K562 (cell line): ENCODE measurements at regions not wholly inside any gene's neighbourhood (a gene's known extent, or its start where the extent isn't known, plus 50 kb on each side); places are given as distances from the start of the nearest gene placed in this dataset.

Source experiments
- ATAC-seq: fragments of 200-7000 bp; cut with Tn5 transposase; 3 replicates; pipeline ENCODE4 v1.9.1; 2020; ENCODE audit warnings: moderate library complexity
- BruUV-seq: library from RNA; stranded (reverse); fragments of 400-500 nt; replicated peaks from 2 replicates; lab custom pipeline; 2021; lab: Mats Ljungman, UMichigan
- CTCF ChIA-PET: fragments of 300-600 bp; formaldehyde crosslinking; extraction: SDS; loops from one replicate; lab custom pipeline; 2021; ENCODE audit warnings: low intra/inter-chr PET ratio; lab: Yijun Ruan, JAX
- POLR2A ChIA-PET: fragments of 300-600, 350-650 bp; sonication (Branson Sonifier 250); formaldehyde crosslinking; extraction: SDS; loops from one replicate; lab custom pipeline; 2021; ENCODE audit warnings: antibody characterized with exemption, inconsistent platforms; lab: Yijun Ruan, JAX
- DNase-seq, 4 experiments: peaks; one replicate each; pipeline versions ENCODE4 v3.0.0 to v3.0.0-alpha.2; 2011 to 2018; ENCODE audit warnings: low spot score in 3 of 4, mixed read lengths in 3 of 4; ENCODE audit errors: extremely low read depth in 1 of 4
- FAIRE-seq: peaks from 2 replicates; lab custom pipeline; 2011; peaks lifted over from hg19 to GRCh38; lab: Jason Lieb, UNC
- H2AFZ ChIP-seq: 2 replicates; pipeline ENCODE4 v1.6.0; 2011; ENCODE audit warnings: low read depth, low read length, control low read depth, inconsistent platforms
- H3K27ac ChIP-seq: fragments of 200-600 bp; 3 replicates; pipeline ENCODE4 v1.8.0; 2011; ENCODE audit warnings: low read depth, mild to moderate bottlenecking, control low read depth, inconsistent platforms, low read length, moderate library complexity, mixed read lengths; ENCODE audit errors: extremely low read depth
- H3K27me3 ChIP-seq, 2 experiments: fragments of 300-600 bp in 1 of 2; 2 replicates in 1 of 2; 3 replicates in 1 of 2; pipeline versions ENCODE4 v1.6.0 to v1.8.0; 2011; ENCODE audit warnings: inconsistent platforms in 2 of 2, low read length in 2 of 2, mild to moderate bottlenecking in 1 of 2, mixed read lengths in 1 of 2, moderate library complexity in 1 of 2; ENCODE audit not compliant: control insufficient read depth in 2 of 2, insufficient read depth in 2 of 2
- H3K36me3 ChIP-seq: fragments of 300-600 bp; 3 replicates; pipeline ENCODE4 v1.8.0; 2011; ENCODE audit warnings: mild to moderate bottlenecking, low read length, inconsistent platforms; ENCODE audit not compliant: control insufficient read depth, insufficient read depth
- H3K4me1 ChIP-seq, 2 experiments: fragments of 200-600 bp in 1 of 2; replicated peaks in 1 of 2; 2 replicates in 1 of 2; 3 replicates in 1 of 2; pipeline versions ENCODE4 v1.5.1 to v1.8.0; 2011; ENCODE audit warnings: inconsistent platforms in 2 of 2, low read length in 2 of 2, mild to moderate bottlenecking in 1 of 2, mixed read lengths in 1 of 2, moderate library complexity in 1 of 2; ENCODE audit not compliant: control insufficient read depth in 2 of 2, insufficient read depth in 2 of 2
- H3K4me2 ChIP-seq: 2 replicates; pipeline ENCODE4 v1.6.1; 2011; ENCODE audit warnings: low read length, control low read depth, inconsistent platforms, mixed read lengths; ENCODE audit not compliant: insufficient read depth
- H3K4me3 ChIP-seq: fragments of 200-600 bp; sonication (generic), shearing (Covaris generic); 2 replicates; pipeline ENCODE4 v1.5.1; 2016; ENCODE audit warnings: control low read depth, inconsistent platforms
- H3K79me2 ChIP-seq: fragments of 200-600 bp; 3 replicates; pipeline ENCODE4 v1.8.0; 2011; ENCODE audit warnings: low read length, inconsistent platforms; ENCODE audit not compliant: control insufficient read depth, insufficient read depth
- H3K9ac ChIP-seq, 2 experiments: 2 replicates each; pipeline versions ENCODE4 v1.6.0 to v1.6.1; 2011; ENCODE audit warnings: low read depth in 2 of 2, low read length in 2 of 2, control low read depth in 1 of 2, inconsistent platforms in 1 of 2, mild to moderate bottlenecking in 1 of 2, mixed read lengths in 1 of 2; ENCODE audit not compliant: insufficient read depth in 1 of 2
- H3K9me1 ChIP-seq: one replicate; pipeline ENCODE4 v1.6.0; 2011; ENCODE audit warnings: inconsistent platforms, mild to moderate bottlenecking, low read length, moderate library complexity; ENCODE audit not compliant: control insufficient read depth, insufficient read depth
- H3K9me3 ChIP-seq: replicated peaks from 2 replicates; pipeline ENCODE4 v1.5.1; 2011; ENCODE audit warnings: low read depth, low read length, inconsistent platforms; ENCODE audit not compliant: control insufficient read depth, insufficient read depth
- H4K20me1 ChIP-seq: replicated peaks from 2 replicates; pipeline ENCODE4 v1.6.1; 2011; ENCODE audit warnings: low read length, inconsistent platforms, mixed read lengths; ENCODE audit not compliant: control insufficient read depth, insufficient read depth
- E2F3 ChIP-seq: fragments of 250-450 bp; sonication (Bioruptor Pico); IDR thresholded peaks from 2 replicates; pipeline ENCODE4 v1.4.0; 2020; ENCODE audit warnings: mild to moderate bottlenecking
- EZH2 ChIP-seq: IDR thresholded peaks from 2 replicates; pipeline ENCODE4 v1.6.1; 2012; ENCODE audit warnings: low read depth, mild to moderate bottlenecking, inconsistent platforms, low read length, borderline replicate concordance
- HNRNPL ChIP-seq: fragments of 200-400 bp; formaldehyde crosslinking; IDR thresholded peaks from 2 replicates; pipeline ENCODE4 v1.6.1; 2017; ENCODE audit warnings: low read depth, mild to moderate bottlenecking, low read length
- MAZ ChIP-seq, 2 experiments: fragments of 450-650 bp in 1 of 2; sonication (generic) in 1 of 2; formaldehyde crosslinking; IDR thresholded peaks in 1 of 2; conservative IDR thresholded peaks in 1 of 2; 2 replicates each; pipeline versions ENCODE4 v1.4.0 to v1.5.0; 2020; ENCODE audit warnings: mild to moderate bottlenecking in 1 of 2, missing genetic modification reagents in 1 of 2
- NR4A1 ChIP-seq, 2 experiments: fragments of 250-450 bp in 1 of 2; fragments of 450-650 bp in 1 of 2; sonication (Bioruptor Pico) in 1 of 2; IDR thresholded peaks; 2 replicates each; pipeline versions ENCODE4 v1.4.0 to v1.6.1; 2016 to 2020; ENCODE audit warnings: mild to moderate bottlenecking in 2 of 2, missing compliant biosample characterization in 1 of 2, missing genetic modification characterization in 1 of 2, moderate library complexity in 1 of 2
- RAD21 ChIP-seq, 2 experiments: fragments of 250-450 bp in 1 of 2; fragments of 450-650 bp in 1 of 2; sonication (Bioruptor Pico) in 1 of 2; formaldehyde crosslinking in 1 of 2; IDR thresholded peaks in 1 of 2; conservative IDR thresholded peaks in 1 of 2; 2 replicates each; pipeline versions ENCODE4 v1.4.0 to v1.8.0; 2020 to 2022; ENCODE audit warnings: mild to moderate bottlenecking in 2 of 2, moderate library complexity in 1 of 2
- SMARCB1 ChIP-seq: IDR thresholded peaks from 2 replicates; pipeline ENCODE4 v1.6.1; 2011; ENCODE audit warnings: improper control_type of control experiment, low read depth; ENCODE audit not compliant: insufficient read length
- TRIM24 ChIP-seq, 2 experiments: fragments of 450-650 bp; IDR thresholded peaks; 2 replicates each; pipeline ENCODE4 v1.6.1; 2016
- ZNF512 ChIP-seq: IDR thresholded peaks from 2 replicates; pipeline ENCODE4 v1.6.1; 2016; ENCODE audit warnings: missing genetic modification characterization, missing compliant biosample characterization
- WGBS: fragments of 100-300 bp; shearing (Covaris generic); methylation state at CpG from one replicate; pipeline ENCODE4 v1.1.6; 2016; ENCODE audit warnings: low coverage, mixed read lengths; ENCODE audit not compliant: insufficient coverage; ENCODE audit errors: missing lambda C conversion rate; 5-methylcytosine and 5-hydroxymethylcytosine counted together
- in situ Hi-C: fragments of 300-500 bp; cut with MboI; formaldehyde crosslinking; loops from 4 replicates; pipeline ENCODE4 v1.15.0; 2018; ENCODE audit warnings: inconsistent platforms, mixed read lengths
- intact Hi-C: fragments of 100-400 bp; cut with micrococcal nuclease; formaldehyde crosslinking; loops from 2 replicates; pipeline ENCODE4 v1.14.2; 2022
- TF ChIP-seq, protein P1 (sequence below), 3 experiments: IDR thresholded peaks in 2 of 3; conservative IDR thresholded peaks in 1 of 3; 2 replicates each; pipeline ENCODE4 v1.5.1; 2011 to 2012; ENCODE audit warnings: low read length in 3 of 3, mild to moderate bottlenecking in 3 of 3, control low read depth in 2 of 3, improper control_type of control experiment in 1 of 3, inconsistent platforms in 1 of 3, low read depth in 1 of 3, mixed read lengths in 1 of 3, moderate library complexity in 1 of 3; ENCODE audit not compliant: insufficient read depth in 2 of 3
- TF ChIP-seq, protein P2 (sequence below): fragments of 450-650 bp; conservative IDR thresholded peaks from 2 replicates; pipeline ENCODE4 v1.6.1; 2016; ENCODE audit warnings: missing genetic modification characterization, low read depth, mild to moderate bottlenecking, control low read depth, missing compliant biosample characterization

DNA sequence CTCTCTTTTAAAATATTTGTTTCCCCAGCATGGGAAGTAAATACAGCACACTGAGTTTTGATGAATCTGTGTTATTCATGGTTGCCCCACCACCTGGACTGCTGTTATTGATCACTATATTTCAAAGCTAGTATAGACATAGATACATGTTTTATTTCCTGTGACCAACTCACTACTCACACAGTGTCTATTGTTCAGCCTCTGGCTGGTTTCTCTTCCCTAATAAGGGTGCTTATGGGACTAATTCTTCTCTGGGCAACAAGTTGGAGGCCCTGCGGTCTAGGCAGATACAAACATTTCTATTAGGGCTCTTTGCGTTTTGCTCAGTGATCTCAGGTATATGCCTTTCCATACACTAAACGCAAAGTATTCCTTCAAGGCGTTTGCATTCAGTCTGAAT lies 1191.0 kb upstream of the TMEM132C start (continued):
- no peak for TF ChIP-seq NR4A1 (CRISPR knock-in tag; IDR thresholded peaks at IDR 0.05)
- no peak for TF ChIP-seq NR4A1 (tag; IDR thresholded peaks at IDR 0.05)
- TF ChIP-seq EZH2 = no peak

DNA sequence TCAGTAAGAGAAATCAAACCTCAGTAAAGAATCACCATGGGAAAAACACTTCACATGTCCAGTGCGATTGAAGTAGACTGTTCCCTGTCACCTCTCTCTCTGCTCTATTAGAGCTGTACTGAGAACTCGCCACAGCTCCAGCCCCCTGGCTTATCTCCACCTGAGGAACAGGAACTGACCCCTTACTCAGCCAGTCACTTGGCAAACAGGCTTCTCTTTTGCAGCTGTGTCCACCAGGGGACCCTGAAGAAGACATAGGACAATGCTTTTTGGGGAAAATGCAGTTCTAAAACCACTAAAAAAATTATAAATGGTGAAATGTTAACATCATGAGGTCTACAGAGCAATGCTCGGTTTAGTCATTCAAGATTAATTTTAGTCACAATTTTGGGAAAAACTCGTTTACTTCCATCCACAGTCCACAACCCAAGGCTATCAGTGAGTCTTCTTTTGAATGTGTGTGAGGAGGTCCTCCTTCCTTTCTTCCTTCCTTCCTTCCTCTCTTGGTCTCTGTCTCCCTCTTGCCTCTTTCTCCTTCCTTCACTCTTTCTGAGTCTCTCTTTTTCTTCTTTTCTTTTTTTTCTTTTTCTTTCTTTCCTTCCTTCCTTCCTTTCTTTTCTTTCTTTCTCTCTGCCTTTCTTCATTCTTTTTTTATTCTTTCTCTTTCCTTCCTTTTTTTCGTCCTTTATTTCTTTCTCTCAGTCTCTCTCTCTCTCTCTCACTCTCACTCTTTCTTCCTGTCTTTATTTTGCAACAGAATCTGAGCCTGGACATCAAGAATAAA lies 1189.5 kb upstream of the TMEM132C start:
- H3K4me3 ChIP-seq = no peak overlapping the region
- POLR2A ChIA-PET = interaction anchor here (0.6 to 2.0 kb wide), 3 partner anchors 14 to 132 kb away, joined by 3 to 9 read pairs (median 3); no protein-coding TSS in a partner anchor
- peaks cover 3% of the 10 kb centered on the region; the same call in 2 of the 3 replicates for H3K36me3 ChIP-seq
- H3K4me2 ChIP-seq = 0 out of 2 replicates have a peak overlapping the region, but pooled peaks have one; percentile 8
- H3K27ac ChIP-seq = no peak overlapping the region; the same call in 2 of the 3 replicates
- in situ Hi-C loops = no loop called here
- H3K27me3 ChIP-seq = no peaks in the 10 kb centered on the region
- 6% methylated on average over 5 of the region's 5 CpGs for WGBS
- no peaks in the 10 kb centered on the region for H4K20me1 ChIP-seq
- peak; percentile 78 for FAIRE-seq
- intact Hi-C loops = no loop called here
- no TSS peak for BruUV-seq
- H3K9me3 ChIP-seq = no peaks in the 10 kb centered on the region
- peaks cover 3 to 6% of the 10 kb centered on the region in 2 experiments; a peak in 2 of 5 replicates for H3K4me1 ChIP-seq
- peak in 2 of 4 experiments; percentile 69 to 76 for DNase-seq
- H3K79me2 ChIP-seq = peaks cover 43% of the 10 kb centered on the region
- H2AFZ ChIP-seq = no peak overlapping the region
- CTCF ChIA-PET = no interaction called here
- H3K9ac ChIP-seq = no peak overlapping the region
- ATAC-seq = peak; percentile 92
- H3K9me1 ChIP-seq = no peaks in the 10 kb centered on the region
- no peak for TF ChIP-seq HNRNPL
- TF ChIP-seq TRIM24 (IDR thresholded peaks at IDR 0.05) = 0 out of 4 replicates have a peak, but pooled peaks of 1 of the 2 experiments have one; percentile 28
- TF ChIP-seq, protein P1, sequence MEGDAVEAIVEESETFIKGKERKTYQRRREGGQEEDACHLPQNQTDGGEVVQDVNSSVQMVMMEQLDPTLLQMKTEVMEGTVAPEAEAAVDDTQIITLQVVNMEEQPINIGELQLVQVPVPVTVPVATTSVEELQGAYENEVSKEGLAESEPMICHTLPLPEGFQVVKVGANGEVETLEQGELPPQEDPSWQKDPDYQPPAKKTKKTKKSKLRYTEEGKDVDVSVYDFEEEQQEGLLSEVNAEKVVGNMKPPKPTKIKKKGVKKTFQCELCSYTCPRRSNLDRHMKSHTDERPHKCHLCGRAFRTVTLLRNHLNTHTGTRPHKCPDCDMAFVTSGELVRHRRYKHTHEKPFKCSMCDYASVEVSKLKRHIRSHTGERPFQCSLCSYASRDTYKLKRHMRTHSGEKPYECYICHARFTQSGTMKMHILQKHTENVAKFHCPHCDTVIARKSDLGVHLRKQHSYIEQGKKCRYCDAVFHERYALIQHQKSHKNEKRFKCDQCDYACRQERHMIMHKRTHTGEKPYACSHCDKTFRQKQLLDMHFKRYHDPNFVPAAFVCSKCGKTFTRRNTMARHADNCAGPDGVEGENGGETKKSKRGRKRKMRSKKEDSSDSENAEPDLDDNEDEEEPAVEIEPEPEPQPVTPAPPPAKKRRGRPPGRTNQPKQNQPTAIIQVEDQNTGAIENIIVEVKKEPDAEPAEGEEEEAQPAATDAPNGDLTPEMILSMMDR (IDR thresholded peaks at IDR 0.05 in 2 of 3, conservative IDR thresholded peaks at IDR 0.05 in 1 of 3; ENCODE audit: insufficient read depth in 2 of 3, low read depth in 1 of 3, low read length in 3 of 3) = peak; percentile 44 to 64 (median 44)
- TF ChIP-seq, protein P2, sequence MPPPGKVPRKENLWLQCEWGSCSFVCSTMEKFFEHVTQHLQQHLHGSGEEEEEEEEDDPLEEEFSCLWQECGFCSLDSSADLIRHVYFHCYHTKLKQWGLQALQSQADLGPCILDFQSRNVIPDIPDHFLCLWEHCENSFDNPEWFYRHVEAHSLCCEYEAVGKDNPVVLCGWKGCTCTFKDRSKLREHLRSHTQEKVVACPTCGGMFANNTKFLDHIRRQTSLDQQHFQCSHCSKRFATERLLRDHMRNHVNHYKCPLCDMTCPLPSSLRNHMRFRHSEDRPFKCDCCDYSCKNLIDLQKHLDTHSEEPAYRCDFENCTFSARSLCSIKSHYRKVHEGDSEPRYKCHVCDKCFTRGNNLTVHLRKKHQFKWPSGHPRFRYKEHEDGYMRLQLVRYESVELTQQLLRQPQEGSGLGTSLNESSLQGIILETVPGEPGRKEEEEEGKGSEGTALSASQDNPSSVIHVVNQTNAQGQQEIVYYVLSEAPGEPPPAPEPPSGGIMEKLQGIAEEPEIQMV (tag) = 0 out of 2 replicates have a peak, but pooled peaks have one; percentile 37
- peak in 1 of 2 experiments; percentile 40; a peak in 1 of 4 replicates for TF ChIP-seq RAD21 (CRISPR knock-in tag; conservative IDR thresholded peaks at IDR 0.05 in 1 of 2, IDR thresholded peaks at IDR 0.05 in 1 of 2)
- TF ChIP-seq SMARCB1 = no peak
- peak in 1 of 2 experiments; percentile 22; a peak in 1 of 4 replicates for TF ChIP-seq MAZ (CRISPR knock-in tag; conservative IDR thresholded peaks at IDR 0.05 in 1 of 2, IDR thresholded peaks at IDR 0.05 in 1 of 2)
- peak; percentile 98 for TF ChIP-seq ZNF512 (tag)
- no peak for TF ChIP-seq E2F3 (CRISPR knock-in tag)
